ENCODE measurements at regions not wholly inside any gene's neighbourhood (a gene's known extent, or its start where the extent isn't known, plus 50 kb on each side); places are given as distances from the start of the nearest gene placed in this dataset.

DNA sequence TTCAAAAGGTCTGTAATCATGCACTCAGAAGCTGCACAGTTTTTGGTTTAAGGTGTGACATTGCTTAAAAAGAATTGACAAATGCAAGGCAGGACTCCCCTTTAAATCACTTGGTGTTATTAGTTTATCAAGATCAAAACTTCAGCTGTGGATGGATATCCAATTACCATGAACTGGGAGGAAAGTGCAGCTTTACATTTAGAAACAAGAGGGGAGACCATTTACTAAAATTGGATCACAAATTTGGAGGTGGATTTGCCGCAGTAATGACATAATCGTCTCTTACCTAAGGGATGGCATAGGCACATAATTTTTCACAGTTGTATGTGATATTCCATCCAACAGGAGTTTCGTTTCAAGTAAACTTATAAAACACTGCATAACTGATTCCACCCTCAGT, 1610.2 kb downstream of the SLITRK5 start:
- intact Hi-C loops (cut with DNase I; ENCODE audit: low total_unique reads) = no loop called here
- H3K27me3 ChIP-seq = no peaks in the 10 kb centered on the region
- no peak for DNase-seq (ENCODE audit: low spot score in 2 of 2)
- TF ChIP-seq, protein P1, sequence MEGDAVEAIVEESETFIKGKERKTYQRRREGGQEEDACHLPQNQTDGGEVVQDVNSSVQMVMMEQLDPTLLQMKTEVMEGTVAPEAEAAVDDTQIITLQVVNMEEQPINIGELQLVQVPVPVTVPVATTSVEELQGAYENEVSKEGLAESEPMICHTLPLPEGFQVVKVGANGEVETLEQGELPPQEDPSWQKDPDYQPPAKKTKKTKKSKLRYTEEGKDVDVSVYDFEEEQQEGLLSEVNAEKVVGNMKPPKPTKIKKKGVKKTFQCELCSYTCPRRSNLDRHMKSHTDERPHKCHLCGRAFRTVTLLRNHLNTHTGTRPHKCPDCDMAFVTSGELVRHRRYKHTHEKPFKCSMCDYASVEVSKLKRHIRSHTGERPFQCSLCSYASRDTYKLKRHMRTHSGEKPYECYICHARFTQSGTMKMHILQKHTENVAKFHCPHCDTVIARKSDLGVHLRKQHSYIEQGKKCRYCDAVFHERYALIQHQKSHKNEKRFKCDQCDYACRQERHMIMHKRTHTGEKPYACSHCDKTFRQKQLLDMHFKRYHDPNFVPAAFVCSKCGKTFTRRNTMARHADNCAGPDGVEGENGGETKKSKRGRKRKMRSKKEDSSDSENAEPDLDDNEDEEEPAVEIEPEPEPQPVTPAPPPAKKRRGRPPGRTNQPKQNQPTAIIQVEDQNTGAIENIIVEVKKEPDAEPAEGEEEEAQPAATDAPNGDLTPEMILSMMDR (IDR thresholded peaks at IDR 0.05) = no peak
- TF ChIP-seq POLR2A (IDR thresholded peaks at IDR 0.05) (no peak), POLR2AphosphoS5 (IDR thresholded peaks at IDR 0.05) (no peak)
- H3K9me3 ChIP-seq = no peaks in the 10 kb centered on the region
- no peak overlapping the region for H3K4me3 ChIP-seq
- no peaks in the 10 kb centered on the region for H3K36me3 ChIP-seq
- H3K27ac ChIP-seq = no peak overlapping the region
- H3K4me1 ChIP-seq = no peaks in the 10 kb centered on the region

DNA sequence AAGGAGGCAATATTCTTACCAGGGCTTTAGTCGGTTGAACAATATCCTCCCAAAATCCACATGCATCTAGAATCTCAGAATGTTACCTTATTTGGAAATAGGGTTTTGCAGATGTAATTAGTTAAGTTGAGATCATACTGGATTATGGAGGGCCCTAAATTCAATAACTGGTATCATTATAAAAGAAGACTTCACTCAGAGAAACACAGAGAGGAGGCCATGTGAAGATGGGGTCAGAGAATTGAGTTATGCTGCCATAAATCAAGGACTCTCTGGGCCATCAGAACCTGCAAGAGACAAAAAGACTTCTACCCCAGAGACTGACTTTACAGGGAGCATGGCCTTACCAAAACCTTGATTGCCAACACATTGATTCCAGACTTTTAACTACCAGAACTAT, 1611.1 kb downstream of the SLITRK5 start:
- DNase-seq (ENCODE audit: low spot score in 2 of 2) = no peak
- no peaks in the 10 kb centered on the region for H3K27me3 ChIP-seq
- H3K4me3 ChIP-seq = no peak overlapping the region
- H3K4me1 ChIP-seq = no peaks in the 10 kb centered on the region
- H3K9me3 ChIP-seq = peaks cover under 1 to 4% of the 10 kb centered on the region in 2 donors
- H3K27ac ChIP-seq = no peak overlapping the region
- no peaks in the 10 kb centered on the region for H3K36me3 ChIP-seq
- intact Hi-C loops (cut with DNase I; ENCODE audit: low total_unique reads) = no loop called here
- TF ChIP-seq, protein P1 (IDR thresholded peaks at IDR 0.05) = no peak
- no peak for TF ChIP-seq POLR2AphosphoS5 (IDR thresholded peaks at IDR 0.05)
- no peak for TF ChIP-seq POLR2A (IDR thresholded peaks at IDR 0.05)

DNA sequence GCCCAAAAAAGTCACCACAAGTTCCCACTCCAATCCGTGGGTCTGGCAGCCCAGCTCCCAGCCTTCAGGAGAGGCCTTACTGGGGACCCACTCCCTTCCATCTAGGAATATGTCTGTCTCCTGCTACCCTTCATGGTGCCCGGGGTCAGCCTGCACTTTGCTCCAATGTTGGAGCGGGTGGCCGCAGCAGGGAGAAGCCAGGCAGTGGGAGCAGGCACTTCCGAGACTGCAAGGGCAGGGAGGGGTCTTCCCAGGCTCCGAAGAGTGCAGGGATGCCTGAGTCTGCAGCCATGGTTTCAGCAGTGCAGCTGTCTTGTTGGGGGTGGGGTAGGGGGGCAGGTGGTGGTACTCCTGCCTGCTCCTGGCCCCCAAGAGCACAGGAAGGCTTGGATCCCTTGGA, 1616.2 kb downstream of the SLITRK5 start:
- no peaks in the 10 kb centered on the region for H3K27me3 ChIP-seq
- peaks cover 18 to 21% of the 10 kb centered on the region in 2 donors for H3K9me3 ChIP-seq
- intact Hi-C loops (cut with DNase I; ENCODE audit: low total_unique reads) = no loop called here
- no peak for DNase-seq (ENCODE audit: low spot score in 2 of 2)
- H3K36me3 ChIP-seq = no peaks in the 10 kb centered on the region
- no peak overlapping the region for H3K27ac ChIP-seq
- H3K4me3 ChIP-seq = no peak overlapping the region
- TF ChIP-seq POLR2AphosphoS5 (IDR thresholded peaks at IDR 0.05) (no peak), POLR2A (IDR thresholded peaks at IDR 0.05) (no peak)
- TF ChIP-seq, protein P1 (IDR thresholded peaks at IDR 0.05) = no peak
- H3K4me1 ChIP-seq = no peaks in the 10 kb centered on the region

DNA sequence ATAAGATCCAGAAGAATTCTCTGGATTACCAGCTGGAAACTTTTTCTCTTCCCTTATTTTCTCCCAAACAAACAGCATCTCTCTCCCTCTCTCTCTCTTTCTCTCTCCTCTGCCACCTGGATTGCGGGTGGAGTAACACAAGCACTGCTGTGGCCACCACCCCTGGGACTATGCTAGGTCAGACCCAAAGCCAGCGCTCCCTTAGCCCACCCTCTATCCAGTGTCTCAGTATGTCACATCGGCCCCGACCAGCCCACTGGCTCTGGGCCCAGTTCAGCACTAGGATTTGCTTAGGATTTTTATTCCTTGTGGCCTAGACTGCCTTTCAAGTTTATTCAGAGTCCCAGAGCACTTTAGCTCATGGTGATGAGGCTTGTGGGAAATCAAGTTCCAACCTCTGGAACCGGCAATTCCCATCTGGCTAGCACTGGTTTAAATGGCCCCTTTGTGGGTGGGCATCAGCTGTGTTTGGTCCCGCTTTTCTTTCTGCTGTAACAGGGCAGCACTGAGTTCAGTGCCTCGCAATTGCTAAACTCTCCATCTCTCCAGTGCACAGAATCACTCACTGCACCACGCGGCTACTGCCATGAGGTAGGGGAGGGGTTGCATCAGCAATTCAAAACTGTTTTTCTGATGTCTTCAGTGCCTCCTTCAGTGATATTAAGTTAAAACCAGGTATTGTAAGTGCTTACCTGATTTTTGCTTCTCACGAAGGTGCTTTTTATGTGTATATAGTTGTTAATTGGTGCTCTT, 1623.1 kb downstream of the SLITRK5 start:
- TF ChIP-seq POLR2A (IDR thresholded peaks at IDR 0.05) (no peak), POLR2AphosphoS5 (IDR thresholded peaks at IDR 0.05) (no peak)
- TF ChIP-seq, protein P1 (IDR thresholded peaks at IDR 0.05) = no peak
- DNase-seq (ENCODE audit: low spot score in 2 of 2) = no peak
- intact Hi-C loops (cut with DNase I; ENCODE audit: low total_unique reads) = no loop called here
- no peak overlapping the region for H3K4me3 ChIP-seq
- no peaks in the 10 kb centered on the region for H3K36me3 ChIP-seq
- no peaks in the 10 kb centered on the region for H3K4me1 ChIP-seq
- H3K9me3 ChIP-seq = peaks cover 0 to 5% of the 10 kb centered on the region in 2 donors
- H3K27ac ChIP-seq = no peak overlapping the region
- H3K27me3 ChIP-seq = no peaks in the 10 kb centered on the region

DNA sequence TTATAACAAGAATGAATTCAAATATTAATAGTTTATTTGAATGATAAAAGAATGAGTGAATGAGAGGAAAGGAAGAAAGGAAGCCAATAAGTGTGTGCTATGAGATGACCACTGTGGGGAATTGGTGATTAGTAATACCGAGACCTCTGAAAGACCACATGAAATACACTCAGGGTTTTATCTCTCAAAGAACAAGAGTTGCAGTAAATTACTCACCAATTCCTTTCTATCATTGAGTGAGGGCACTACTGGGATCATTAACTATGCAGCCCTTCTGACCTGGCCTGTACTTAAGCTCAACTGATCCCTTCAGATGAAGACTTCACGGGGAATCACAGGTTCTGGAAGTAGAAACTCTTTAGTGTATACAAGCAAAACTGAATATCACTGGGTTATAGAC, 1636.1 kb downstream of the SLITRK5 start:
- intact Hi-C loops (cut with DNase I; ENCODE audit: low total_unique reads) = no loop called here
- H3K4me1 ChIP-seq = no peaks in the 10 kb centered on the region
- H3K9me3 ChIP-seq = no peaks in the 10 kb centered on the region
- no peak overlapping the region for H3K4me3 ChIP-seq
- no peak for DNase-seq (ENCODE audit: low spot score in 2 of 2)
- TF ChIP-seq POLR2A (IDR thresholded peaks at IDR 0.05) = no peak
- TF ChIP-seq, protein P1 (IDR thresholded peaks at IDR 0.05) = no peak
- no peak for TF ChIP-seq POLR2AphosphoS5 (IDR thresholded peaks at IDR 0.05)
- no peaks in the 10 kb centered on the region for H3K27me3 ChIP-seq
- no peak overlapping the region for H3K27ac ChIP-seq
- no peaks in the 10 kb centered on the region for H3K36me3 ChIP-seq
